ENCODE measurements at regions not wholly inside any gene's neighbourhood (a gene's known extent, or its start where the extent isn't known, plus 50 kb on each side); places are given as distances from the start of the nearest gene placed in this dataset.

DNA sequence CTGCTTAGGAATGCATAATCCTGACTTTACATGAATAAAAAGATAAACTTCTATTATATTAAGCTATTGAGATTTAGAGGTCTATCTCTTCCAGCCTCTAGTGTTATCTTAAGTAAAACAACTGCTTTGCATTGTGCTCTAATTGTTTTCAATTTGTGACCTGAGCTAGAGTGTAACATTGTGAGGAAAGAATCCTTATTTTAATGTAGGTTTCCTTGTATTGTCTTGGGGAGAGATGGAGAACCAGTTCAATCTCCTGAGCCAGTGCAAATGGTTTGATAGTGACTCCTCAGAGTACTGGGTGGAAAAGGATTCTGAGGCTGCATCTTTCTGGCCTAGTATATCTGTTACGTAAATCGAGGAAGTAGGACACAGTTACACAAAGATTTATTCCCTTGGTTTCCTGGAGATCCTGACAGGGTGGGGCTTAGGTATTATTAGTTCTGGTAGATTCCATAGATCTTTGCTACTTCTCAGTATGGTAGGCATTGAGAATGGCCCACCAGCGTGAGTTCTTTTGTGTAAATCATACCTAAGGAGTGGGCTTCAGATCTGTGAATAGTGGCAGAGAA, 683.5 kb upstream of the CCDC179 start:
- H3K27me3 ChIP-seq (ENCODE audit: control insufficient read depth, extremely low read depth, insufficient read depth, low read length) = no peaks in the 10 kb centered on the region
- TF ChIP-seq, protein P1, sequence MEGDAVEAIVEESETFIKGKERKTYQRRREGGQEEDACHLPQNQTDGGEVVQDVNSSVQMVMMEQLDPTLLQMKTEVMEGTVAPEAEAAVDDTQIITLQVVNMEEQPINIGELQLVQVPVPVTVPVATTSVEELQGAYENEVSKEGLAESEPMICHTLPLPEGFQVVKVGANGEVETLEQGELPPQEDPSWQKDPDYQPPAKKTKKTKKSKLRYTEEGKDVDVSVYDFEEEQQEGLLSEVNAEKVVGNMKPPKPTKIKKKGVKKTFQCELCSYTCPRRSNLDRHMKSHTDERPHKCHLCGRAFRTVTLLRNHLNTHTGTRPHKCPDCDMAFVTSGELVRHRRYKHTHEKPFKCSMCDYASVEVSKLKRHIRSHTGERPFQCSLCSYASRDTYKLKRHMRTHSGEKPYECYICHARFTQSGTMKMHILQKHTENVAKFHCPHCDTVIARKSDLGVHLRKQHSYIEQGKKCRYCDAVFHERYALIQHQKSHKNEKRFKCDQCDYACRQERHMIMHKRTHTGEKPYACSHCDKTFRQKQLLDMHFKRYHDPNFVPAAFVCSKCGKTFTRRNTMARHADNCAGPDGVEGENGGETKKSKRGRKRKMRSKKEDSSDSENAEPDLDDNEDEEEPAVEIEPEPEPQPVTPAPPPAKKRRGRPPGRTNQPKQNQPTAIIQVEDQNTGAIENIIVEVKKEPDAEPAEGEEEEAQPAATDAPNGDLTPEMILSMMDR (optimal IDR thresholded peaks at IDR 0.05 in 1 of 3, IDR thresholded peaks at IDR 0.05 in 1 of 3, conservative IDR thresholded peaks at IDR 0.05 in 1 of 3; ENCODE audit: extremely low read depth in 1 of 3, insufficient read depth in 2 of 3, low read length in 3 of 3) = no peak
- no peak for TF ChIP-seq EZH2 (IDR thresholded peaks at IDR 0.05; ENCODE audit: low read length)
- no peak overlapping the region for H3K9ac ChIP-seq (ENCODE audit: control insufficient read depth, extremely low read depth, insufficient read depth, low read length)
- no peaks in the 10 kb centered on the region for H3K79me2 ChIP-seq (ENCODE audit: control insufficient read depth, insufficient read depth, low read length)
- H4K20me1 ChIP-seq (ENCODE audit: control insufficient read depth, extremely low read depth, insufficient read depth, low read length) = no peaks in the 10 kb centered on the region
- no peaks in the 10 kb centered on the region for H3K4me1 ChIP-seq (ENCODE audit: control insufficient read depth, extremely low read depth, insufficient read depth, low read length)
- no peaks in the 10 kb centered on the region for H3K9me1 ChIP-seq (ENCODE audit: control insufficient read depth, extremely low read depth, insufficient read depth, low read length)
- DNase-seq (ENCODE audit: low read depth, low spot score) (no peak), FAIRE-seq (no peak)
- dilution Hi-C loops (cut with MboI; ENCODE audit: extremely low pct_ligation_motif_present, low sequenced_read_pairs) = no loop called here
- H2AFZ ChIP-seq (ENCODE audit: control insufficient read depth, low read length) = no peak overlapping the region
- no peak overlapping the region for H3K27ac ChIP-seq (ENCODE audit: control insufficient read depth, insufficient read depth, low read length)
- H3K4me2 ChIP-seq (ENCODE audit: control insufficient read depth, extremely low read depth, insufficient read depth, low read depth, low read length) = no peak overlapping the region
- no peak overlapping the region for H3K4me3 ChIP-seq (ENCODE audit: control insufficient read depth in 2 of 3, extremely low read depth in 1 of 3, insufficient read depth in 2 of 3, low read depth in 1 of 3, low read length in 3 of 3)
- no peaks in the 10 kb centered on the region for H3K36me3 ChIP-seq (ENCODE audit: control insufficient read depth in 2 of 2, extremely low read depth in 1 of 2, insufficient read depth in 2 of 2, low read length in 2 of 2)
- no peaks in the 10 kb centered on the region for H3K9me3 ChIP-seq (ENCODE audit: control insufficient read depth, low read depth, low read length)

DNA sequence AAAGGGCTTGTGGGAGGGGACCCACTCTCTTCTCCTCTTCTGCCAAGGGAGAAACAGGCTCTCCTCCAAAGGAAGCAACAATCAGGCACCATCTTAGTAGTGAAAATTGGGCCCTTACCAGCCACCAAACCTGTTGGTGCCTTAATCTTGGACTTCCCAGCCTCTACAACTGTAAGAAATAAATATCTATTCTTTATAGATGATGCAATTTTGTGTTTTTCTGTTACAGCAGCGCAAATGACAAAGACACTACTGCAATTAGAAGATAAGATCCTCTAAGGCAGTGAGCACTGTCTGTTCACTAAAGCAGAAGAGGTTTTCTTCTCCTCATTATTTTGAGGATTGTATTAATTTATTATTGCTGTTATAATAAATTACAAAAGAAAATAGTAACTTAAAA, 691.4 kb upstream of the CCDC179 start:
- no peak overlapping the region for H3K4me2 ChIP-seq (ENCODE audit: control insufficient read depth, extremely low read depth, insufficient read depth, low read depth, low read length)
- no peak overlapping the region for H2AFZ ChIP-seq (ENCODE audit: control insufficient read depth, low read length)
- no peak overlapping the region for H3K9ac ChIP-seq (ENCODE audit: control insufficient read depth, extremely low read depth, insufficient read depth, low read length)
- dilution Hi-C loops (cut with MboI; ENCODE audit: extremely low pct_ligation_motif_present, low sequenced_read_pairs) = no loop called here
- no peaks in the 10 kb centered on the region for H3K36me3 ChIP-seq (ENCODE audit: control insufficient read depth in 2 of 2, extremely low read depth in 1 of 2, insufficient read depth in 2 of 2, low read length in 2 of 2)
- H3K4me3 ChIP-seq (ENCODE audit: control insufficient read depth in 2 of 3, extremely low read depth in 1 of 3, insufficient read depth in 2 of 3, low read depth in 1 of 3, low read length in 3 of 3) = no peak overlapping the region
- TF ChIP-seq EZH2 (IDR thresholded peaks at IDR 0.05; ENCODE audit: low read length) = no peak
- TF ChIP-seq, protein P1 (optimal IDR thresholded peaks at IDR 0.05 in 1 of 3, IDR thresholded peaks at IDR 0.05 in 1 of 3, conservative IDR thresholded peaks at IDR 0.05 in 1 of 3; ENCODE audit: extremely low read depth in 1 of 3, insufficient read depth in 2 of 3, low read length in 3 of 3) = no peak
- H4K20me1 ChIP-seq (ENCODE audit: control insufficient read depth, extremely low read depth, insufficient read depth, low read length) = no peaks in the 10 kb centered on the region
- H3K79me2 ChIP-seq (ENCODE audit: control insufficient read depth, insufficient read depth, low read length) = no peaks in the 10 kb centered on the region
- FAIRE-seq (no peak), DNase-seq (ENCODE audit: low read depth, low spot score) (no peak)
- no peaks in the 10 kb centered on the region for H3K4me1 ChIP-seq (ENCODE audit: control insufficient read depth, extremely low read depth, insufficient read depth, low read length)
- no peaks in the 10 kb centered on the region for H3K9me1 ChIP-seq (ENCODE audit: control insufficient read depth, extremely low read depth, insufficient read depth, low read length)
- no peak overlapping the region for H3K27ac ChIP-seq (ENCODE audit: control insufficient read depth, insufficient read depth, low read length)
- H3K27me3 ChIP-seq (ENCODE audit: control insufficient read depth, extremely low read depth, insufficient read depth, low read length) = no peaks in the 10 kb centered on the region
- H3K9me3 ChIP-seq (ENCODE audit: control insufficient read depth, low read depth, low read length) = no peaks in the 10 kb centered on the region
